ENCODE measurements at regions not wholly inside any gene's neighbourhood (a gene's known extent, or its start where the extent isn't known, plus 50 kb on each side); places are given as distances from the start of the nearest gene placed in this dataset.

GRCh38 chr1:117689997-117690625 lies 84.3 kb downstream of the TENT5C start:
- Histone ChIP-seq H3K4me3 (no peak overlapping the region), H3K36me3 (no peaks in the 10 kb centered on the region), H3K27ac (no peak overlapping the region), H3K4me1 (no peaks in the 10 kb centered on the region), H3K27me3 (no peaks in the 10 kb centered on the region), H3K9me3 (no peaks in the 10 kb centered on the region)
- no peak for DNase-seq
- TF ChIP-seq POLR2A (IDR thresholded peaks at IDR 0.05) (no peak), CTCF (IDR thresholded peaks at IDR 0.05) (no peak)

GRCh38 chr1:117691942-117692341 lies 86.1 kb downstream of the TENT5C start:
- H3K9me3 ChIP-seq: no peaks in the 10 kb centered on the region
- H3K4me1 ChIP-seq: peaks cover 0 to 5% (median 0%) of the 10 kb centered on the region in 4 donors
- H3K36me3 ChIP-seq: no peaks in the 10 kb centered on the region
- H3K4me3 ChIP-seq: no peak overlapping the region
- TF ChIP-seq CTCF (IDR thresholded peaks at IDR 0.05) (no peak), POLR2A (IDR thresholded peaks at IDR 0.05) (no peak)
- H3K27ac ChIP-seq: no peak overlapping the region
- DNase-seq: no peak
- H3K27me3 ChIP-seq: no peaks in the 10 kb centered on the region

GRCh38 chr1:117694543-117694942 lies 88.7 kb downstream of the TENT5C start:
- H3K36me3 ChIP-seq: no peaks in the 10 kb centered on the region
- H3K27me3 ChIP-seq: no peaks in the 10 kb centered on the region
- peaks cover 0 to 5% (median 0%) of the 10 kb centered on the region in 4 donors for H3K4me1 ChIP-seq

GRCh38 chr1:117695796-117696490 lies 90.1 kb downstream of the TENT5C start:
- no peak for DNase-seq
- Histone ChIP-seq H3K27me3 (no peaks in the 10 kb centered on the region), H3K9me3 (no peaks in the 10 kb centered on the region), H3K36me3 (no peaks in the 10 kb centered on the region), H3K27ac (peak overlapping the region in 2 of 4 donors; percentile 38 to 64), H3K4me1 (peaks cover 0 to 5% (median 0%) of the 10 kb centered on the region in 4 donors), H3K4me3 (peak overlapping the region in 1 of 4 donors; percentile 11)
- TF ChIP-seq POLR2A (IDR thresholded peaks at IDR 0.05) (no peak), CTCF (IDR thresholded peaks at IDR 0.05) (no peak)

More at GRCh38 chr1:117694543-117694942, 88.7 kb downstream of the TENT5C start:
- H3K27ac ChIP-seq: no peak overlapping the region
- no peaks in the 10 kb centered on the region for H3K9me3 ChIP-seq
- H3K4me3 ChIP-seq: no peak overlapping the region
- TF ChIP-seq CTCF (IDR thresholded peaks at IDR 0.05) (no peak), POLR2A (IDR thresholded peaks at IDR 0.05) (no peak)
- DNase-seq: no peak

GRCh38 chr1:117696561-117696960 lies 90.7 kb downstream of the TENT5C start:
- H3K27ac ChIP-seq: peak overlapping the region in 3 of 4 donors; percentile 17 to 64 (median 38)
- no peaks in the 10 kb centered on the region for H3K27me3 ChIP-seq
- no peaks in the 10 kb centered on the region for H3K36me3 ChIP-seq
- DNase-seq: no peak
- no peak for TF ChIP-seq POLR2A (IDR thresholded peaks at IDR 0.05)
- TF ChIP-seq CTCF (IDR thresholded peaks at IDR 0.05): no peak
- no peak overlapping the region for H3K4me3 ChIP-seq
- H3K4me1 ChIP-seq: peaks cover 0 to 5% (median 0%) of the 10 kb centered on the region in 4 donors
- no peaks in the 10 kb centered on the region for H3K9me3 ChIP-seq
